H9 (cell line): ENCODE measurements at regions not wholly inside any gene's neighbourhood (a gene's known extent, or its start where the extent isn't known, plus 50 kb on each side); places are given as distances from the start of the nearest gene placed in this dataset.

Experiments
- DNase-seq: peaks from one replicate; pipeline ENCODE4 v3.0.0-alpha.2; 2017
- H2AFZ ChIP-seq: one replicate; pipeline ENCODE4 v1.6.1; 2013; ENCODE audit warnings: mild to moderate bottlenecking, low read length, control low read depth, moderate library complexity
- H2AK5ac ChIP-seq: 2 replicates; pipeline ENCODE4 v1.6.1; 2013; ENCODE audit warnings: low read length, control low read depth, mixed read lengths; ENCODE audit not compliant: insufficient read length
- H2BK120ac ChIP-seq: one replicate; pipeline ENCODE4 v1.6.1; 2013; ENCODE audit warnings: low read depth, mild to moderate bottlenecking, low read length, control low read depth, inconsistent platforms; ENCODE audit not compliant: poor library complexity, severe bottlenecking
- H2BK12ac ChIP-seq: 2 replicates; pipeline ENCODE4 v1.6.1; 2013; ENCODE audit warnings: low read length, control low read depth, mixed read lengths, low read depth; ENCODE audit not compliant: insufficient read length
- H2BK15ac ChIP-seq: 2 replicates; pipeline ENCODE4 v1.6.1; 2013; ENCODE audit warnings: low read depth, low read length, control low read depth
- H2BK20ac ChIP-seq: one replicate; pipeline ENCODE4 v1.6.1; 2013; ENCODE audit warnings: low read depth, mild to moderate bottlenecking, low read length, control low read depth, inconsistent platforms; ENCODE audit not compliant: poor library complexity, severe bottlenecking
- H2BK5ac ChIP-seq: 2 replicates; pipeline ENCODE4 v1.6.1; 2013; ENCODE audit warnings: low read length, control low read depth, mixed read lengths; ENCODE audit not compliant: insufficient read length
- H3K14ac ChIP-seq: 2 replicates; pipeline ENCODE4 v1.6.1; 2013; ENCODE audit warnings: low read length, control low read depth; ENCODE audit not compliant: insufficient read depth
- H3K18ac ChIP-seq: 2 replicates; pipeline ENCODE4 v1.6.1; 2013; ENCODE audit warnings: low read depth, mild to moderate bottlenecking, mixed read lengths, low read length, control low read depth; ENCODE audit not compliant: insufficient read length
- H3K23ac ChIP-seq: 2 replicates; pipeline ENCODE4 v1.6.1; 2013; ENCODE audit warnings: low read length, control low read depth, mixed read lengths, low read depth; ENCODE audit not compliant: insufficient read length
- H3K23me2 ChIP-seq: 2 replicates; pipeline ENCODE4 v1.6.1; 2013; ENCODE audit warnings: low read depth, mild to moderate bottlenecking, mixed read lengths, low read length, control low read depth; ENCODE audit not compliant: insufficient read length, poor library complexity, severe bottlenecking
- H3K27ac ChIP-seq: 2 replicates; pipeline ENCODE4 v1.5.1; 2013; ENCODE audit warnings: low read length, control low read depth, mixed read lengths, low read depth; ENCODE audit not compliant: insufficient read length
- H3K27me3 ChIP-seq: 2 replicates; pipeline ENCODE4 v1.6.1; 2013; ENCODE audit warnings: low read length, control low read depth, inconsistent platforms; ENCODE audit not compliant: insufficient read depth
- H3K4ac ChIP-seq: 2 replicates; pipeline ENCODE4 v1.6.1; 2013; ENCODE audit warnings: low read depth, mild to moderate bottlenecking, control low read depth, inconsistent platforms, low read length, moderate library complexity
- H3K4me1 ChIP-seq: 2 replicates; pipeline ENCODE4 v1.6.1; 2013; ENCODE audit warnings: low read length, control low read depth, inconsistent platforms; ENCODE audit not compliant: insufficient read depth
- H3K4me2 ChIP-seq: 2 replicates; pipeline ENCODE4 v1.6.1; 2013; ENCODE audit warnings: low read length, control low read depth, mixed read lengths; ENCODE audit not compliant: insufficient read length, insufficient read depth
- H3K56ac ChIP-seq: 2 replicates; pipeline ENCODE4 v1.6.1; 2013; ENCODE audit warnings: low read depth, mild to moderate bottlenecking, mixed read lengths, low read length, control low read depth; ENCODE audit not compliant: insufficient read length
- H3K79me1 ChIP-seq: 2 replicates; pipeline ENCODE4 v1.6.1; 2013; ENCODE audit warnings: low read depth, mild to moderate bottlenecking, moderate library complexity, low read length, control low read depth, inconsistent platforms; ENCODE audit not compliant: insufficient read depth, poor library complexity, severe bottlenecking
- H3K79me2 ChIP-seq: 2 replicates; pipeline ENCODE4 v1.6.1; 2013; ENCODE audit warnings: low read length, control low read depth, inconsistent platforms; ENCODE audit not compliant: insufficient read depth
- H3K9ac ChIP-seq: 2 replicates; pipeline ENCODE4 v1.6.1; 2013; ENCODE audit warnings: low read length, control low read depth, mixed read lengths; ENCODE audit not compliant: insufficient read length; ENCODE audit errors: extremely low read depth
- H3K9me3 ChIP-seq: one replicate; pipeline ENCODE4 v1.6.1; 2013; ENCODE audit warnings: low read depth, low read length, inconsistent platforms; ENCODE audit not compliant: control insufficient read depth
- H3T11ph ChIP-seq: one replicate; pipeline ENCODE4 v1.6.1; 2013; ENCODE audit warnings: mild to moderate bottlenecking, low read length, control low read depth, inconsistent platforms
- H4K20me1 ChIP-seq: one replicate; pipeline ENCODE4 v1.6.1; 2013; ENCODE audit not compliant: control insufficient read depth, insufficient read length, insufficient read depth
- H4K5ac ChIP-seq: 2 replicates; pipeline ENCODE4 v1.6.1; 2013; ENCODE audit warnings: low read depth, mild to moderate bottlenecking, mixed read lengths, low read length, control low read depth; ENCODE audit not compliant: insufficient read length
- H4K8ac ChIP-seq: replicated peaks from 2 replicates; pipeline ENCODE4 v1.6.1; 2013; ENCODE audit warnings: low read length, control low read depth, mixed read lengths, low read depth; ENCODE audit not compliant: insufficient read length
- H4K91ac ChIP-seq: 2 replicates; pipeline ENCODE4 v1.6.1; 2013; ENCODE audit warnings: low read depth, mild to moderate bottlenecking, moderate library complexity, mixed read lengths, low read length, control low read depth; ENCODE audit not compliant: insufficient read length
- H3K27ac Mint-ChIP-seq, 3 experiments: 2 replicates in 2 of 3; 3 replicates in 1 of 3; pipeline ENCODE4 v1.8.0; 2020 to 2021; ENCODE audit warnings: mixed read lengths in 3 of 3, mild to moderate bottlenecking in 1 of 3, moderate library complexity in 1 of 3
- H3K27me3 Mint-ChIP-seq: 2 replicates; pipeline ENCODE4 v1.8.0; 2021; ENCODE audit warnings: low read depth, mild to moderate bottlenecking, moderate library complexity, mixed read lengths
- H3K36me3 Mint-ChIP-seq, 3 experiments: 2 replicates in 2 of 3; 3 replicates in 1 of 3; pipeline ENCODE4 v1.8.0; 2020 to 2021; ENCODE audit warnings: low read depth in 3 of 3, mixed read lengths in 3 of 3; ENCODE audit not compliant: insufficient read depth in 1 of 3
- H3K4me1 Mint-ChIP-seq, 2 experiments: 2 replicates each; pipeline ENCODE4 v1.8.0; 2020; ENCODE audit warnings: mixed read lengths in 2 of 2
- H3K4me3 Mint-ChIP-seq, 2 experiments: 2 replicates in 1 of 2; 3 replicates in 1 of 2; pipeline ENCODE4 v1.8.0; 2020 to 2021; ENCODE audit warnings: mild to moderate bottlenecking in 2 of 2, mixed read lengths in 2 of 2, moderate library complexity in 1 of 2
- H3K9me3 Mint-ChIP-seq, 2 experiments: 2 replicates in 1 of 2; 3 replicates in 1 of 2; pipeline ENCODE4 v1.8.0; 2020; ENCODE audit warnings: mild to moderate bottlenecking in 2 of 2, mixed read lengths in 2 of 2, moderate library complexity in 1 of 2
- WGBS: extraction: QIAGEN DNeasy Blood & Tissue Kit; methylation state at CpG from one replicate; pipeline ENCODE4 v1.1.7; 2013; ENCODE audit warnings: missing lambda C conversion rate, low lambda C conversion rate, mixed read lengths; ENCODE audit not compliant: insufficient read length; ENCODE audit errors: extremely low coverage; 5-methylcytosine and 5-hydroxymethylcytosine counted together
- TF ChIP-seq, protein P1 (sequence below): fragments of 200-600 bp; sonication (generic); conservative IDR thresholded peaks from 3 replicates; pipeline ENCODE4 v1.8.0; 2021; ENCODE audit warnings: antibody characterized with exemption, mild to moderate bottlenecking

GRCh38 chr2:125638345-125638744 is 1017.6 kb upstream of the GYPC start:
- H4K20me1 ChIP-seq = no peaks in the 10 kb centered on the region
- no peak overlapping the region for H4K91ac ChIP-seq
- no peak overlapping the region for H2BK20ac ChIP-seq
- H3K18ac ChIP-seq = no peak overlapping the region
- no peaks in the 10 kb centered on the region for H3K23me2 ChIP-seq
- H3K27ac Mint-ChIP-seq = no peak overlapping the region
- no peak overlapping the region for H2BK120ac ChIP-seq
- H3K9ac ChIP-seq = no peak overlapping the region
- no peak overlapping the region for H3K27ac ChIP-seq
- no peak overlapping the region for H2AK5ac ChIP-seq
- H3K4ac ChIP-seq = no peak overlapping the region
- no peak overlapping the region for H3K56ac ChIP-seq
- H4K5ac ChIP-seq = no peak overlapping the region
- no CpG with 5 or more reads among the region's 1 CpG for WGBS
- H4K8ac ChIP-seq = no peak overlapping the region
- H3K9me3 ChIP-seq = no peaks in the 10 kb centered on the region
- H3K79me2 ChIP-seq = no peaks in the 10 kb centered on the region
- DNase-seq = no peak
- H3K23ac ChIP-seq = no peak overlapping the region
- no peak overlapping the region for H2AFZ ChIP-seq
- H3K27me3 Mint-ChIP-seq = no peaks in the 10 kb centered on the region
- H3K14ac ChIP-seq = no peak overlapping the region
- no peak overlapping the region for H3K4me2 ChIP-seq
- no peak overlapping the region for H2BK15ac ChIP-seq
- H2BK12ac ChIP-seq = no peak overlapping the region
- no peak overlapping the region for H3T11ph ChIP-seq
- TF ChIP-seq, protein P1, sequence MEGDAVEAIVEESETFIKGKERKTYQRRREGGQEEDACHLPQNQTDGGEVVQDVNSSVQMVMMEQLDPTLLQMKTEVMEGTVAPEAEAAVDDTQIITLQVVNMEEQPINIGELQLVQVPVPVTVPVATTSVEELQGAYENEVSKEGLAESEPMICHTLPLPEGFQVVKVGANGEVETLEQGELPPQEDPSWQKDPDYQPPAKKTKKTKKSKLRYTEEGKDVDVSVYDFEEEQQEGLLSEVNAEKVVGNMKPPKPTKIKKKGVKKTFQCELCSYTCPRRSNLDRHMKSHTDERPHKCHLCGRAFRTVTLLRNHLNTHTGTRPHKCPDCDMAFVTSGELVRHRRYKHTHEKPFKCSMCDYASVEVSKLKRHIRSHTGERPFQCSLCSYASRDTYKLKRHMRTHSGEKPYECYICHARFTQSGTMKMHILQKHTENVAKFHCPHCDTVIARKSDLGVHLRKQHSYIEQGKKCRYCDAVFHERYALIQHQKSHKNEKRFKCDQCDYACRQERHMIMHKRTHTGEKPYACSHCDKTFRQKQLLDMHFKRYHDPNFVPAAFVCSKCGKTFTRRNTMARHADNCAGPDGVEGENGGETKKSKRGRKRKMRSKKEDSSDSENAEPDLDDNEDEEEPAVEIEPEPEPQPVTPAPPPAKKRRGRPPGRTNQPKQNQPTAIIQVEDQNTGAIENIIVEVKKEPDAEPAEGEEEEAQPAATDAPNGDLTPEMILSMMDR = no peak
- no peaks in the 10 kb centered on the region for H3K4me1 Mint-ChIP-seq
- H3K4me1 ChIP-seq = no peaks in the 10 kb centered on the region
- H3K9me3 Mint-ChIP-seq = no peaks in the 10 kb centered on the region
- H2BK5ac ChIP-seq = no peak overlapping the region
- no peaks in the 10 kb centered on the region for H3K79me1 ChIP-seq
- no peaks in the 10 kb centered on the region for H3K27me3 ChIP-seq
- no peak overlapping the region for H3K4me3 Mint-ChIP-seq
- no peaks in the 10 kb centered on the region for H3K36me3 Mint-ChIP-seq
